Kidney epithelial cell (primary cell): ENCODE measurements at regions not wholly inside any gene's neighbourhood (a gene's known extent, or its start where the extent isn't known, plus 50 kb on each side); places are given as distances from the start of the nearest gene placed in this dataset.

Source experiments
- DNase-seq: peaks from one replicate; pipeline ENCODE4 v3.0.0-alpha.2; 2010; ENCODE audit warnings: low read depth
- H3K27me3 ChIP-seq: 2 replicates; pipeline ENCODE4 v1.6.0; 2011; ENCODE audit warnings: low read length; ENCODE audit not compliant: control insufficient read depth, insufficient read depth
- H3K36me3 ChIP-seq: 2 replicates; pipeline ENCODE4 v1.5.1; 2011; ENCODE audit warnings: low read length; ENCODE audit not compliant: control insufficient read depth, insufficient read depth
- H3K4me3 ChIP-seq: 2 replicates; pipeline ENCODE4 v1.5.1; 2011; ENCODE audit warnings: low read depth, mild to moderate bottlenecking, control low read depth, low read length
- CTCF ChIP-seq: IDR thresholded peaks from 2 replicates; pipeline ENCODE4 v1.5.1; 2011; ENCODE audit warnings: mild to moderate bottlenecking, moderate library complexity, low read length, control low read depth, inconsistent platforms; ENCODE audit not compliant: insufficient read depth, poor library complexity, severe bottlenecking

- no peaks in the 10 kb centered on the region for H3K36me3 ChIP-seq
- no peak for DNase-seq
- H3K27me3 ChIP-seq, result no peaks in the 10 kb centered on the region
- no peak overlapping the region for H3K4me3 ChIP-seq
- TF ChIP-seq CTCF, result no peak
Measured at GRCh38 chr11:115577701-115578100, 73.5 kb upstream of the CADM1 start.

GRCh38 chr11:115576606-115577380 lies 72.6 kb upstream of the CADM1 start:
- Histone ChIP-seq H3K36me3 (no peaks in the 10 kb centered on the region), H3K4me3 (no peak overlapping the region), H3K27me3 (no peaks in the 10 kb centered on the region)
- no peak for DNase-seq
- TF ChIP-seq CTCF, result no peak

GRCh38 chr11:115572551-115572950 lies 68.3 kb upstream of the CADM1 start:
- Histone ChIP-seq H3K36me3 (no peaks in the 10 kb centered on the region), H3K4me3 (no peak overlapping the region), H3K27me3 (no peaks in the 10 kb centered on the region)
- no peak for DNase-seq
- no peak for TF ChIP-seq CTCF

- TF ChIP-seq CTCF, result no peak
- Histone ChIP-seq H3K4me3 (no peak overlapping the region), H3K36me3 (no peaks in the 10 kb centered on the region), H3K27me3 (peaks cover 10% of the 10 kb centered on the region)
- no peak for DNase-seq
Measured at GRCh38 chr11:115566180-115566764, 62.1 kb upstream of the CADM1 start.

- no peaks in the 10 kb centered on the region for H3K36me3 ChIP-seq
- no peak for DNase-seq
- no peak for TF ChIP-seq CTCF
- no peak overlapping the region for H3K4me3 ChIP-seq
- peaks cover 10% of the 10 kb centered on the region for H3K27me3 ChIP-seq
Measured at GRCh38 chr11:115564851-115565250, 60.6 kb upstream of the CADM1 start.
